NCI-H748 (cell line): ENCODE measurements at regions not wholly inside any gene's neighbourhood (a gene's known extent, or its start where the extent isn't known, plus 50 kb on each side); places are given as distances from the start of the nearest gene placed in this dataset.
A peak's percentile ranks its signal among the peaks of the same experiment; 100 is the strongest.

Source experiments
- DNase-seq: peaks from one replicate; lab custom pipeline; 2025; ENCODE audit not compliant: unreplicated experiment; lab: John Stamatoyannopoulos, UW

DNA sequence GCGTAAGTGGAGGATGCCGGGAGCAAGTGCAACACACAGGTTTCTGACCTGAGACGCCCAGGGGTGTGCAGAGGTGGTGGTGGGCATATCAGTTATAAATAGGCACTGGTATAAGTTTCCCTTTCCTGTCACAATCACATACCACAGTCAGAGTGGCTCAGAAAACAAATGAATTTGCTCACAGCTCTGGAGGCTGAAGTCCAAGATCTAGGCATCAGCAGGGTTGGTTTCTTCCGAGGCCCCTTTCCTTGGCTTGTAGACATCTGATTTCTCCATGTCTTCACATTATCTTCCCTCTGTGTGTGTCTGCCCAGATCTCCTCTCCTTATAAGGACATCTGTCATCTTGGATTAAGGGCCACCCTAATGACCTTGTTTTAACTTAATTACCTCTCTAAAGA, 250.5 kb upstream of the TNRC6C start:
- DNase-seq = no peak

DNA sequence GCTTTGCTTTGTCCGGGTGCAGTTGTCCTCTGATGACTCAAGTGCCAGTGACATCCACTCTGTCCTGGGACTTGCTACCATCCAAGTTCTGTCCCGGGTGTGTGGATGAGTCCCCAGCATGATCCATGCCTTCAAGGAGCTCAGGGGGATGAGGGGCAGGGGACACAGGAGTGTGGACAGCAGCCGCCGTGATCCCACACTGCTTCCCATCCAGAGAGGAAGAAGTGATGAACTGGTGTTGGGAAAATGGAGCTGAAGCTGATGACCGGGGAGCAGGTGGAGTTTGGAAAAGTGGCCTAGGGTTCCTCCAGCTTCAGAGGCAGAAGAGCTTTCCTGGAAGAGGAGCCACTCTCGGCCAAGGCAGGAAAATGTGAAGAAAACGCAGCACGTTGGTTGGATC, 249.6 kb upstream of the TNRC6C start:
- DNase-seq = no peak

DNA sequence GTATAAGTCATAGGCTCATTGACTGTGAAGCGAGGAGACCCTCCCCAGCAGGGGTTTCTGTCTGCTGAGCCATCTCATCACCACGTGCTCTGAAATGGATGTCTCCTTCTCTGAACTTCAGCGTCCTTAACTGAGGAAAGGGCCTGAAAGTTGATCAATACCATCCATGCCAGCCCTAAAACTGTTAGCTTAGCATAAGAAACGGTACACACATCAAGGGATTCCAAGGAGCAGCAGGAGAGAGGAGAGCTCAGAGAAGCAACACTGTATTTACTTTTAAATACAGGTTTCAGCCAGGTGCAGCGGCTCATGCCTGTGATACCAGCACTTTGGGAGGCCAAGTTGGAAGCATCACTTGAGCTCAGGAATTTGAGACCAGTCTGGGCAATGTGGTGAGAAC, 248.9 kb upstream of the TNRC6C start:
- DNase-seq = no peak

DNA sequence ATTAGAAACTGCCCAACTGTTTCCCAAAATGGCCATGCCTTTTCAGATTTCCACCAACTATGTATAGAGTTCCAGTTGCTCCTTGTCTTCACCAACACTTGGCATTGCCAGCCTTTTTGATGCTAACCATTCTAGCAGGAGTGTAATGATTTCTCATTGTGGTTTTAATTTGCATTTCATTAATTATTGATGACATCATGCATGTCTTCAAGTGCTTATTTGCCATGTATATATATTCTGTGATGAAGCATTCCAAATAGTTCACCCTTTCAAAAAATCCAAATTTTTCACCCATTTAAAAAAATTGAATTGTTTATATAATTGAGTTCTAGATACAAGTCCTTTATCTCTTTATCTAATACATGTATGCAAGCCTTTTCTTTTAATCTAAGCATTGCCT, 245.9 kb upstream of the TNRC6C start:
- no peak for DNase-seq

DNA sequence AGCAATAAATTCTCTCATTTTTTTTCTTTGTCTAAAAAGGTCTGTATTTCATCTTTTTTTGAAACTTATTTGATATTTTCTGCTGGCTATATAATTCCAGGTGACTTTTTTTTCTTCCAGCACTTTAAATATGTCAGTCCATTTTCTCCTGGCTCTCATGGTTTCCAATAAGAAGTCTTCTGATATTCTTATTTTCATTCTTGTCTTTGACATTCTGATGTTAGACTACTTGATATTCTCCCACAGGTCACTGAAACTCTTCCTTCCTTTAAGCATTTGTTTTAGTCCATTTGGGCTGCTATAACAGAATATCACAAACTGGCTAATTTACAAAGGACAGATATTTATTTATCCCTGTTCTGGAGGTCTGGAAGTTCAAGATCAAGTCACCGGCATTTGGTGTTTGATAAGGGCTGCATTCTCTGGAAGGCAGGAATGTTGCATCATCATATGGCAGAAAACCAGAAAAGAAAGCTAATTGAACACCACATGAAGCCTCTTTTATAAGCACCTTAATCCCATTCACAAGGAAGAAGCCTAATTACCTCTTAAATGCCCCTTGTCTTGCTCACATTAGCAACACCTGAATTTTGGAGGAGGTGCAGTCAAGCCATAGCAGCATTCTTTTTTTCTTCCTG, 242.1 kb upstream of the TNRC6C start:
- peak; percentile 15 for DNase-seq

DNA sequence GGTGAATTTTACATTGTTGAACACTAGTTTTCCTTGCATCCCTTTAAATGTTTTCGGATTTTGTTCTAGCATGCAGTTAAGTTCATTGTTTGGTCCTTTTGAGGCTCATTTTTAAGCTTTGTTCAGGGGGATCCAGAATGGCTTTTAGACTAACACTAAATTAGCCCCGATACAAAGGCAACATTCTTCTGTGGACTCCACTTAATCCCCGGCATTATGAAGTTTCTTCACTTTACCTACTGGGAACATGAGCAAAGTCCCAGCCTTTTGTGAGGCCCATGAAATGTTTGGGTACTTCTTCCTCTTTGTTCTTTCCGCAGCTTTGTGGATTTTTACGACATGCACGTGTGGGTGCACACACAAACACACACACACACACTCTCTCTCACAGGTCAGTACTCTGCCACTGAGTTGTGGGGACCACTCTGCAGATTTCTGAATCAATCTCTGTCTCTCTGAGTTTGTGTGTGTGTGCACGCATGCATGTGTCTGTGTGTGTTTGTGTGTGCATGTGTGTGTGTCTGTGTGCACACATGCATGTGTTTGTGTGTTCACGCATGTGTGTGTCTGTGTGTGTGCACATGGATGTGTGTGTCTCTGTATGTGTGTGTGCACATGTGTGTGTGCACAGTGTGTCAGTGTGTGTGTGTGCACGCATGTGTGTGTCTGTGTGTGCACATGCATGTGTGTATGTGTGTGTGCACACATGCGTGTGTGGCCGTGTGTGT, 240.4 kb upstream of the TNRC6C start:
- no peak for DNase-seq

DNA sequence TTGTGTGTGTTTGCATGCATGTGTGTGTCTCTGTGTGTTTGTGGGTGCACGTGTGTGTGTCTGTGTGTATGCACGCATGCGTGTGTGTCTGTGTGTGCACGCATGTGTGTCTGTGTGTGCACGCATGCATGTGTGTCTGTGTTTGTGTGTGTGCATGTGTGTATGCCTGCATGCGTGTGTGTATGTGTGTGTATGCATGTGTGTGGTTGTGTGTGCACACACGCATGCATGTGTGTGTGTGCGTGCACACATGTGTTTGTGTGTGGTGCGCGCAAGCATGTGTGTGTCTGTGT, 239.9 kb upstream of the TNRC6C start:
- no peak for DNase-seq

DNA sequence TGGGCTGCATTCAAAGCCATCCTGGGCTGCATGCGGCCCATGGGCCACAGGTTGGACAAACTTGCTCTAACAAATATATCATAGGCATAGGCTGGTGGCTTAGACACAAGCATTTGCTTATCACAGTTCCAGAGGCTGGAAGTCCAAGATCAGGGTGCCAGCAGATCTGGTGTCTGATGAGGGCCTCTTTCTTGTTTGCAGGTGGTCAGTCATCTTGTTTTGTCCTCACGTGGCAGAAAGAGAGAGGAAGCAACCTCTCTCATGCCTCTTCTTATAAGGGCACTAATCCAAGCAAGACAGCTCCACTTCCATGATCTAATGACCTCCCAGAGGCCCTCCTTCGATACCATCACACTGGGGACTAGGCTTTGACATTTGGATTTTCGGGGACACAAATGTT, 238.7 kb upstream of the TNRC6C start:
- no peak for DNase-seq

DNA sequence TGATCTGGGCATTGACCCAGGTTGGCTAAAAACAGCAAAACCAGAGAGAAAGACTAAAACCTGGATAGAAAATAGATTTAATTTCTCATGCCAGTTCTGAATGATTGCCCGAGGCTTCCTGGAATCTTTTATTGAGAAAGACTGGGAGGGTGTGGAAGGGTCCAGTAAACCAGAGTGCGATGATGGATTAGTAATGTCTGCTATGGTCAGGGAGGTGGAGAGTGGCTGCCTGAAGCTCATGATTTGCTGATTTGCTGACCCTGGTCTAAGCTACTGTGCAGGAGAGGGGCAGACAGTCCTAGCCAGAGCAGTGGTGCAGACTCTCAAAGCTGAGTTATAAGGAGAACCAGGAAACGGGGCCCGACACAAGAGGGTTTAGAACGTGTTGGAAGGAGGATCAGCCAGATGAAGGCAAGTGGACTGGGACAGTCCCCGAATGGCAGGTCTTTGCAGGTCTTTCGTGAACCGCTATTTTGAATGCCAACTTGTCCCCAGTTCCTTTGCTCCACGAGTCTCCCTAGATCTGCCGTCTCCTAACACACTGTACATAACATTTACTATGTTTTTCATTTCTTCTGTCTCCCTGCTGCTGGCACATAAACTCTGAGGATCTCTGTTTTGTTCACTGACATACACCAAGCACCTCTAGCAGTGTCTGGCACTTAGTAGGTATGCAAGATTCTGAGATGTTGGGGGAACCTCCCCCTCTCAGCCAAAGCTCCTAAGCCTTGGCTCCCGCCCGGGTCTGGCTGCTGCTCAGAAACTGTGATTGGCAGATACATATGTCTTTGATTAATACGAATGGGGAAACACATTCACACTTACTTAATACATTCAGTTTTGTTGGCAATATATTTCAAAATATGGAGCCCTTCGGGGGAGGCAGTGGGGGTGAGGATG, 237.3 kb upstream of the TNRC6C start:
- DNase-seq = no peak

DNA sequence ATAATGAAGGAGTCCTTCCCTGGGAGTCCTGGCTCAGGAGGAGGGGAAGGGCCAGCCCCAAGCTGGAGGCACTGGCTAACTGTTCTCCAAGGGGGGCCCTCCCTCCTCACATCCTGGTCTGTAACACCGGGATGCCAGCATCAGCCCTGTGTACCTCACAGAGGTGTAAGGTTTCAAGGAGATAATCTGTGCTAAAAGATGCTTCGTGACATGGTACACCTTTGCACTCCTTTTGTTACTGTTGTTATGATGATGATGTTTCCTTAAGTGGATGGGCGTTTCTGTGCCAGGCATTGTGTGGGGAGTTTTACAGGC, 236.7 kb upstream of the TNRC6C start:
- peak; percentile 50 for DNase-seq

DNA sequence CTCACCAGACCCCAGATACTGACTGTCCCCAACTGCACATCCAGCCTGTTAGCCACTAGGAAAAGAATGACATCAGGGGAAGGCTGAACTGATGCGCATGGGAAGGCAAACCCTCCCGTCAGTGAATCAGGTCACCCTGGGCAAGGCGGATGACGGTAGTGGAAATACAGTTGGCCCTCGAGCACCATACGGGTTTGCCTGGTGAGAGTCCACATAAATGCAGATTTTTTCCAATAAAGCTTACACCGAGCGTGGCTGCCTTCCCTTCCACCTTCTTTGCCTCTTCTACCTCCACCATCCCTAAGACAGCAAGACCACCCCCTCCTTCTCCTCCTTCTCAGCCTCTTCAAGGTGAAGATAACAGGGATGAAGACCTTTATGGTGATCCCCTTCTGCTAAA, 236.1 kb upstream of the TNRC6C start:
- no peak for DNase-seq

DNA sequence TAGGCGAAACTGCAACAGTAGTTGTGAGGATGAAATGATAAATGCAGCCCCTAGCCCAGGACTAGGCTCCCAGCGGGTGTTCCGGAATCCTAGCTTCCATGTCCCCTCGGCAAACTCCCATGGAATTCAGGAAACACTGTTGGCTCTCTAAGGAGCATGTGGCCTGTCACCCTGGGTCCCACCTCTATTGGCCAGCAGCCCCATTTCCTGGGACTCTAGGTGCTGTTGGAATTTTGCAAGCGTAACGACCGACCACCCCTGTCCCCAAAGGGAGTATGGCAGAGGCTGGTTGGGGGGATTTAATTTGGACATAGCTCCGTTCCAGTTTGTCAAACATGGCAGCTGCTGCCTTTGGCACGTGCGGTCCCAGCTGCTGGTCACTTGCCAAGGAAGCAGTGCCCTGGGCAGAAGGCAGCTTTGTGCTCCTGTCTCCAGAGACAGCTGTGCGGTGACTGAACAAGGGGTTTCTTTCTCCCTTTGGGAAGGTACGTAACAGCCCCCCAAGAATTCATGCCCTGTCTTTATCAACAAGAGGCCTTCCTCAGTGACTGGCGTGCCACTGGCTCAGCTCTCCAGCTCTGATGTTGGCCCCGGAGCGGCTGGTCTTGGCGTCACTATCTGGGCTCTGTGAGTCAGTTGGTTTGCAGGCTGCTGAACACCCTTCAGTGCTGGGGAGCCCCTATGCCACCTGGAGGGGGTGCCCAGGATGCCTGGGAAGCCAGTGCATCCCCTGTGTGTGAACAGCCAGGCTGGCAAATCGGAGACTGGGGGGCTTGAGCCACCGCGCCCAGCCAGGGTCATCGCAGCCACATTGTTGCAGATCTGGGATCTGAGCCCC, 235.2 kb upstream of the TNRC6C start:
- DNase-seq = no peak

DNA sequence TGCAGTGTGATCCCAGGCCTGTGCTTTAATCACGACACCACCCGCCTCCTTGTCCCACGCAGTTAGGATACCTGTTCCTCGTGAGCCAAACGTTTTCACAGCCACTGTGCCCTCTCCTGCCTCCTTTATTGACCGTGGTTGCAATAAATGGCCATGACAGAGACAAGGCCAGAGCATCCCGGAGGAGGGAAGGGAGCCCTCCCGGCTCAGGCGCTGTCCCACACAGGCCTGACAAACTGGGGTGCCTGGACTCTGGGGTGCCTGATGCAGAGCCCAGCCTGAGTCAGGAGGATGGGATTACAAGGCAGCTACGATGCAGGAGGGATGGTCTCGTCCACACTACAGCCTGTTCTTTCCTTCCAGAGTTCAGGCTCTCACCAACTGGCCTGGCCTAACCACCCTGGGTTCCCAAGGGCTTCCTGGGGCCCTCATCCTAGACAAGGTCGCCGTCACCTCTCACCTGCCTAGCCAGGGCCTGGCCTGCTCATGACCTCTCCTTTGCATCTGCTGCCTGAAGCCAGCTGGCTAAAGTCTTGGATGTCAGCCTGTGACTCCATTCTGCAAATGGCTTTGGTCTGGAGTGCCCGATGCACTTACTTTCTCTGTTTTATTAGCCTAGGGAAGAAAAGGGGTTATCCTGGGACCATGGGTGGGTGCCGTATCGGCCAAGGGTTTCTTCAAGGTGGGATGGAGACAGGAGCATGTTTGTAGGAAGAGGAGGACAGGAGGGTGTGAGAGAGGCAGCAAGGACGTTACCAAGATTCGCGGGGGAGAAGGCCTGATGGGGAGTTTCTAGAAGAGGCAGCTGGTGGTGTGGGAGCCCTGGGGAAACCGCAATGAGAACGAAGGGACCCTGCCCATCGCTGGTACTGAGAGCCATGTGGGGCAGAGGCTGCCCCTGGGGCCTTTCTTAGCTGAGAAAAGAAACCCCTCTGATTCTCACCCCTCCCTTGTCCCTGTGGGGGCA, 234.3 kb upstream of the TNRC6C start:
- no peak for DNase-seq

DNA sequence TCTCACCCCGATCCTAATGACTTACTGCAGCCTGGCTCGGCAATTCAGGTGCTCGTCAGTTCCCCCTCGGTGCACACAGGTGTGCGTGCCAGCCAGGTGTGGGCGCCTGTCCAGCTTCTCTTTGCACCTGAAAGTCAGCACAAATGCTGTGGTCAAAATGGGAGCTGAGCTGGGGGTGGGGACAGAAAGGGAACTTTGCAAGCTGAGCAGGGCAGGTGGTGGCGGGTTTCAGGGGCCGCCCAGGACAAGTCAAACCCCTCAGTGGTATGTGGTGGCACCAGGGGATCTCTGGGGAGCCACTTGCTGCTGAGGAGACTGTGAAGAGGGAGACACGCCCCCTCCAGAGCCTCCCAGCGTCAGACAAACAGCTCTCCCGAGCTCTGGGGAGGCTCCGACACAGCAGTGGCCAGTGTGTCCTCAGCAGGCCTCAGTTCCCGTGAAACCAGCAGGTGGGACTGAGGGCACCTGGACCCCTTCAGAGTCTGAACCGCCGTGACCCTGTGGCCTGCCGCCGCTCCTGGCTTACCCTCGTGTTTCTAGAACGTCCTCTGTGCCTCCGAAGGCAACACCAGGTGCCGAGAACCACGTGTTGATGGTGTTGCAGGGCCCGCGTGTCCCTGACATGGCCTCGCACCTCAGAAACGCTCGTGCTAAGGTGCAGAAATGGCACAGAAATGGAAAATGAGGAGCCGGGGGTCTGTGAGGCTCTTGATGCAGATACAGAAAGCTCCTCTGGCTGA, 233.5 kb upstream of the TNRC6C start:
- DNase-seq = peak; percentile 21

DNA sequence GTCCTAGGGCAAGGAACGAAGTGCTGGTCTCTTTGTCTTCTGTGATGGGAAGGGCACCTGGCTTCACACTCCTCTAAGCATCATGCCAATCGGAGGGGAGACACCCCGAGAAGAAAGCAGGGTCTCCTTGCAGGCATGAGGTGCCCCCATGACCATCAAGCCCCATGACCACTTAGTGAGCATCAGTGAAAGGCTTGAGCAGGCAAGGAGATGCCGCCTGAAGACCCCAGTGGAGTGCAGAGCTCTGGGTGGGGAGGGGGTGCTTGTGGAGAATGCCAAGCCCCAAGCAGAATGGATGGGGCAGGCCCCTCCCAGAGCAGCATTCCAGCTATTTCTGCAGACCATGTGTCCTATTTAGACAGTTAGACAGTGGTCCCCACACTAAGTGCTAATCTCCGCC, 232.7 kb upstream of the TNRC6C start:
- no peak for DNase-seq

DNA sequence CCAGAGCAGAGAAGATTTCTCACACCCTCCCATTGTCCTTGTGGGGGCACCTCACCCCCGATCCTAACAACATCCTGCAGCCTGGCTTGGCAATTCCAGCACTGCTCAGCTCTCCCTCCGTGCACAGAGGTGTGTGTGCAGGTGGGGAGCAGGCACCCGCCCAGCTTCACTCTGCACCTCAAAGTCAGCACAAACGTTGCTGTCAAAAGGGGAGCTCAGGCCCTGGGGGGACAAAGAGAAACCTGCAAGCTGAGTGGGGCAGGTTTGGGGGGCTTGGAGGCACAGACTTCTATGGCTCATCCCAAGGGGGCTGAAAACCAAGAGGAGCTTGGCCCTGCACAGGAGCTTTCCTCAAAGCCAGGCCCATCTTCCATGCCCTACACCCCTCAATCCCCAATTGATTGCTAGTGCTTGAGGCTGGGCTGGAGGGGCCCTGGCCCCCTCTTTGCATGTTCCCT, 231.9 kb upstream of the TNRC6C start:
- DNase-seq = no peak

DNA sequence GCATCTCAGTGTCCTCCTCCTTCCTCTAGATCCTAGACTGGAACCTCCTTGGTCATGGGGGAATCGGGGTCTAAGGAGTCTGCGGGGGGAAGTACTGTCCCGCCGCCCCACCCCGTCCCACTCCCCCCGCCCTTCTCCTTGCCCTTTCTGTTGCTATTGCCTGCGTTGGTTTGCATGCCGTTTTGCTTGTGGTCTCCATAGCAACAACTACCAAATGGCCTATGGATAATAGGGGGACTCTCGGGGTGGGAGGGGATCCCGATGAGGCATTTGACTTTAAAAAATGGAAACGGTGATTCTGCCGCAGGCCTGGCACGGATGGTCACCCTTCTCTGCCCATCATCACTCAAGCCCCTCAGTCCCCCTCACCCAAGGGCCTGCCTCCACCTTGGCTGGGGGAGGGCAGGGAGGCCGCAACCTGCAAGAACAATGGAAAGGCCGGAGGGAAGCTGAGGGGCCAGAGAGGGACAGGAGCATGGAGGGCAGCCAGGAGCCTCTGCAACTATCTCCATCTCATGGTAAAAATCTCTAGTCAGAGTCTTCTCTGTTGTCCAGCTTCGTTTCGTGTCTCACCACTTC, 231.4 kb upstream of the TNRC6C start:
- DNase-seq = no peak

DNA sequence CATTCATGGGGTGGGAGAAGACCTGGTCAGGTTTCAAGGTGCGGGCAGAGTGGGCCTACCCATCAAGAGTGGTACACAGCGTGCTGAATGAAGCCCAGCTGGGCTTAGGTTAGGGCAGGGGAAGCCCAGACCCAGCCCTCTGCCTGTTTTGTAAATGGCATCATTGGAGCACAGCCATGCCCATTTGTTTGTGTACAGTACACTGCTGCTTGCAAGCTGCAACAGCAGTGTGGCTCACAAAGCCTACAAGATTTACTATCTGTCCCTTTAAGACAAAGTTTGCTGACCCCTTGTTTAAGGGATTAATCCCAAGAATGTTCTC, 230.1 kb upstream of the TNRC6C start:
- DNase-seq = no peak

DNA sequence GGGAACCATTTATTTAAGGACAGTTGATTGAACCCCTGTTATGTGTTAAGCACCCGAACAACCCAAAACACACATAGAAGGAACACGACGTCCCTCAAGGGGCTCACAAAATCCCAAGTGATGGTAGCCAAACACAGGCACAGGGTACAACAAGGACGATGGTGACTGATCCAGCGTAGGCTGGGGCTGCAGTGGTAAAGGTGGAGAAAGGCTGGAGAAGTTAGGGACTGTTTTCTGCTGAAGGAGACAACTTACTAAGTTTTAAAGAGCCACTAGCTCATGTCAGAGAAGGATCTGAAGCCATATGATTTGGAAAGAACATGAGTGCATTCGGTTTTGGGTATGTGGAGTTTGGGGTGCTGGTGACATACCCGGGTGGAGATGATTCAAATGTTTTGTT, 229.6 kb upstream of the TNRC6C start:
- DNase-seq = no peak
